GM18868 (cell line): ENCODE measurements at regions not wholly inside any gene's neighbourhood (a gene's known extent, or its start where the extent isn't known, plus 50 kb on each side); places are given as distances from the start of the nearest gene placed in this dataset.
"Not testable (repeated sequence)": the region's sequence is repeated elsewhere in the genome, so short reads cannot be mapped to it uniquely, and the experiment has no call there.

Source experiments
- ATAC-seq: cut with Tn5 transposase; IDR thresholded peaks from one replicate; pipeline ENCODE4 v1.9.1; 2021; ENCODE audit warnings: mild to moderate bottlenecking, moderate library complexity; ENCODE audit not compliant: unreplicated experiment

GRCh38 chr18:66011916-66012315 is 261.1 kb downstream of the CDH7 start:
- ATAC-seq = no peak

GRCh38 chr18:66005831-66006588 is 255.2 kb downstream of the CDH7 start:
- ATAC-seq = no peak

DNA sequence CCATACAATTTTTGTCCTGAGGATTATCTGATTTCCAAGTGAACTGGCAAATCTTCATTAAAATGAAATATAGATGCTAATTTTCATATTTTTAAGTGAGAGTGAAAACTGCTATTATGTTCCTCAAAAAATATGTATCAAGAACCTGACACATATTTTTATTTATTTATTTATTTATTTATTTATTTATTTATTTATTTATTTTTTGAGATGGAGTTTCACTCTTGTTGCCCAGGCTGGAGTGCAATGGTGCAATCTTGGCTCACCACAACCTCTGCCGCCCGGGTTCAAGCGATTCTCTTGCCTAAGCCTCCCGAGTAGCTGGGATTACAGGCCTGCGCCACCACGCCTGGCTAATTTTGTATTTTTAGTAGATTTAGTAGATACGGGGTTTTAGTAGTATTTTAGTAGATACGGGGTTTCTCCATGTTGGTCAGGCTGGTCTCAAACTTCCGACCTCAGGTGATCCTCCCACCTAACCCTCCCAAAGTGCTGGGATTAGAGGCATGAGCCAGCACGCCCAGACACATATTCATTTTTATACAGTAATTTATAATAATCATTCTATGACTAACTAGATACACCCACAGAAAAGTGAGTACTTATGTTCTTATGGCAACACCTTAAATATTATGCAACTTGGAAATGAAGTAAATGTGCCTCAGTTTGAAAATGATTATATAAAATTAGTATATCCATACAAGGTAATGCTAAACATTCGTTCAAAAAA is 248.3 kb downstream of the CDH7 start:
- ATAC-seq = not testable (repeated sequence)

GRCh38 chr18:65995206-65995605 is 244.4 kb downstream of the CDH7 start:
- no peak for ATAC-seq

DNA sequence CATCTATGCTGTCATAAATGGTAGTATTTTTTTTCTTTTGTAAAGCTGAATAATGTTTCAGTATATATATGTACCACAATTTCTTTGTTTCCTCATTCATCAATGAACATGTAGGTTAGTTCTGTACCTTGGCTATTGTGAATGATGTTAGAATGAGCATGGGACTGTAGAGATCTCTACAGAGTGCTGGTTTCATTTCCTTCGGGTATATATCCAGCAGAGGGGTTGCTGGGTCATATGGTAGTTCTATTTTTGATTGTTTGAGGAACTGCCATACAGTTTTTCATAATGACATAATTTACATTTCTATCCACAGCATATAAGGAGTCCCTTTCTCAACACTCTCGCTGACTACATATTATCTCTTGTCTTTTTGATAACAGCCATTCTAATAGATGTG is 243.5 kb downstream of the CDH7 start:
- no peak for ATAC-seq

- no peak for ATAC-seq
Observed at GRCh38 chr18:65990944-65991708, 240.3 kb downstream of the CDH7 start.

GRCh38 chr18:65990174-65990690 is 239.4 kb downstream of the CDH7 start:
- no peak for ATAC-seq

DNA sequence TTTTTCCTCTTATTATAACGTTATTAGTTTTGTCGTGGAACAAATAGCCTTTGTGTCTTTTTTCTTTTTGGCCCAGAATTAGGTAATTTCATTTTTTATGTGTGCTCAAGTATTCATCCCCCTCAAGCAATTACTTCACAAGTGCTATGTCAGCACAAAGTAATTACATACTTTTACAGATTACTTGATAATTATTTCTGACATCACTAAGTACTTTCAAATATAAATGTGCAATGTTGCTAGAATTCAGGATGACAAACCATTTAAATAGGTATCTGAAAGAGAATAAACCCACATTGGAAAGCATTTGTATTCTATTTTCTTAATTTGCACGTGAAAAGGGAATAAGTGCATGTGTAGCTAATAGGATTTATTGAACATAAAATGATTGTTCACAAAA is 238.2 kb downstream of the CDH7 start:
- ATAC-seq = no peak

DNA sequence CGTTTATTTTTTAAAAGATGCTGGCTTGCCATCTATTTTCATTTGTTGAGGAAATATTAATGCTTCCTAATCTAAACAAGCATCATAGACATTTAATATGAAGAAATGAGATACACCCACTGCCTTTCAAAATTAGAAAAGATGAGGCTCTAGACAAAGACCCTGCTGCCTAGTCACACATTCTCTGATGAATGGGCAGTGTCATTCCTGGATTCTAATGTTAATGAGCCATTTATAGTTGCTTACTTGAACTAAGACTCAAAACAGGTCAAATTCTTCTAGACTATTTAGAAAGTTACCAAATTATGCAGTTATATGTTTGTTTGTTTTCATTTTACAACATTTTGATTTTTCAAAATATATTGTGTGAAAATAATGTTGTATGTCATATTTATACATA is 237.6 kb downstream of the CDH7 start:
- no peak for ATAC-seq

DNA sequence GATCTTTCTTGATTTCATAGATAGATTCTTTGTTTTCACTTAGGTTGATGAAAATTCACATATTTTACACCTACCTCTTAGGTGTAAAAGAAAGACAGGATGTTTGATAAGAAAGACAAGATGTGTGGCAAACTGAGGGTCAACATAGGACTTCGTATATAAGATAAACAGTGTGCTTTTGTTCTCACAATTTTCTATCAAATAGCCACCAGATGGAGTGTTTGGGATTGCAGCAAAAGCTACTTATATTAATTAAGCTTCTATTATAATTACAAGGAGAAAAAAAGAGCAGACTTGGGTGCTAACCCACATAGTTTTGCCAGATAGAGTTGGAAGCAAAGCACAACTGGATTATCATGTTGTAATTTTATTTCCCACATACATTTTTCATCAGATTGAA is 232.9 kb downstream of the CDH7 start:
- no peak for ATAC-seq

DNA sequence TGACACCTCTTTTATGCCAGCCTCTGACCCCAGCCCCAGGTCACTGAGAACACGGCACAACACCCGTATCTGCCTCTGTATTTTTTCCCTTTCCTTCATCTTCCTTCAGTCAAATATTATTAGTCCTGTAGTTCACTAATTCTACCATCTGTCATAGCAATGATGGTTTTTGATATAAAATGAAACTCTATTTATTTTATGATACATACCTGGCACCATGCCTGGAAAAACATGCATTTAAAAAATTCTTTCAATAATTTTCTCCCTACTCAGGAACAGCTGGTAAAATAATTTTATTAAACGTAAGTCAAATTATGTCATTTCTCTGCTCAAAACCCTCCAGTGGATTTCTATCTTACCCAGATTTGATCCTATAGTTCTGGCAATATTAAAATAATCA is 224.7 kb downstream of the CDH7 start:
- ATAC-seq = no peak

GRCh38 chr18:65974758-65975157 is 223.9 kb downstream of the CDH7 start:
- no peak for ATAC-seq

GRCh38 chr18:65968239-65969004 is 217.6 kb downstream of the CDH7 start:
- ATAC-seq = no peak

DNA sequence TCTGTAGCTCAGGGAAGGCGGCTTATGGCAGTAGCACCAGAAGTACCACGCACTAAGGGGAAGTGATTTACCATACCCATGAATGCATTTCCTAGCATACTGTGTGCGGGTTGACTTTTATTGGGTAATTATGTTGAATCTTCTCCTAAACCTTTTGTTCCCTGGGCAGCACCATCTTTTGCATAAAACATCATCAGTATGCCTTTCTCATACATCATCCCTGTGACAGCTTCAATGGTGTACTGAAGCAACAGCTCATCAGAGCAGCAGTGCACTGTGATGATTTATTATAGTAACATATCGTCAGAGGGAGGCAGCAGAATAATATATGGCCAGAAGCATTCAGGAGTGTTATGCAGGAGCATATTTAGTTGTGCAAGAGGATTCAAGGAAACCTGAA is 204.9 kb downstream of the CDH7 start:
- ATAC-seq = no peak

DNA sequence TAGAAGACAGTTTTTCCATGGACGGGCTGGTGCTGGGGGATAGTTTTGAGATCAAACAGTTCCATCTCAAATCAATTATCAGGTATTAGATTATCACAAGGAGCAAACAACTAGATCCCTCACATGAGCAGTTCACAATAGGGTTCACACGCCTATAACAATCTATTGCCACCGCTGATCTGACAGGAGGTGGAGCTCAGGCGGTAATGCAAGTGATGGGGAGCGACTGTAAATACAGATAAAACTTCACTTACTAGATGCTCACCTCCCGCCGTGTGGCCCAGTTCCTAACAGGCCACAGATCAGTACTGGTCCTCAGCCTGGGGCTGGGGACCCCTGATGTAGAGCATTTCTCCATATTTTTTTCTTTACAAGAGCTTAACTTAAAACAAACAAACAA is 203.6 kb downstream of the CDH7 start:
- ATAC-seq = no peak

DNA sequence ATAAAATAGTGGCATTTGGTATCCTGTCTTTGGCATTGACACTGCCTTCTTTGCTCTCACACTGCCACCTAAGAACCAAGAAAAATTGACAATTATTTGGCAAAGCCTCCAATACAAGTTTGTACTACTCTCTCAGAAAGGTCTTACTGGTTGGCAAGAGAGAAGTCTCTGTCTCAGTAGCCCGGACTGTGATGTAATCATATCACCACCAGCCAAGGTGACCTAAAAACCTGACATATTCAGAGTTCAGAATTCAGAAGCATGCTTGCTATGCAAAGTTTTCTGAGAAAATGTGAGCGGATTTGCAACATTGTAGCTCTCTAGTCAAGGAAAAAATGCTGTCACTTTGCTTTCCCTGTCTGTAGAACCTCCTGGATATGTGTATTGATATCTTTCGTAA is 196.0 kb downstream of the CDH7 start:
- ATAC-seq = no peak

DNA sequence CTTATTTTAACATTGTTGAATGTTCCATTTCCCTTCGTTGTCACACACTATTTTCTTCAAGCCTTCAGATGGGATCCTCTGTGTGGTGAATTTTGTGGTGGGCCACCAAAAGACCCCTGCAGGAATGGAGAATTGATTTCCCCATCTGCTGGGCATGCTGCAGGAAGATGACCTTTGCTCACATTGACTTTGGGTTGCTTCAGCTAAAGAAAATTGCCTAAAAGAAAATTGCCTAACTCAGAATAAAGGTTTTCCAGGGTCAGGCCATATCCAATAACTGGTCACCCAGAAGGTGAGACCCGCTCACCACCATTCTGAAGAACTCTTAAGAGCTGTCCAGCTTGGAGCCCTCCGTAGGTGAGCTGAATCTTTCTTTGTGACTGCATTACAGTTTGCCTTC is 192.5 kb downstream of the CDH7 start:
- ATAC-seq = no peak

GRCh38 chr18:65942854-65943253 is 192.0 kb downstream of the CDH7 start:
- no peak for ATAC-seq

GRCh38 chr18:65942104-65942503 is 191.3 kb downstream of the CDH7 start:
- ATAC-seq = no peak

- ATAC-seq = no peak
Observed at GRCh38 chr18:65941482-65941881, 190.7 kb downstream of the CDH7 start.
